Stimulated activated CD4-positive, alpha-beta T cell treated with anti-CD3 and anti-CD28 coated beads, Interleukin-1b, Interleukin-23, amount 100 ng/mL, for 4 hours (primary cell): ENCODE measurements at regions not wholly inside any gene's neighbourhood (a gene's known extent, or its start where the extent isn't known, plus 50 kb on each side); places are given as distances from the start of the nearest gene placed in this dataset.
"Not testable (repeated sequence)": the region's sequence is repeated elsewhere in the genome, so short reads cannot be mapped to it uniquely, and the experiment has no call there.

Experiments used
- DNase-seq, 2 donors: peaks; one replicate each; pipeline ENCODE4 v3.0.0-alpha.2; 2020; ENCODE audit warnings: low read depth in 2 of 2

DNA sequence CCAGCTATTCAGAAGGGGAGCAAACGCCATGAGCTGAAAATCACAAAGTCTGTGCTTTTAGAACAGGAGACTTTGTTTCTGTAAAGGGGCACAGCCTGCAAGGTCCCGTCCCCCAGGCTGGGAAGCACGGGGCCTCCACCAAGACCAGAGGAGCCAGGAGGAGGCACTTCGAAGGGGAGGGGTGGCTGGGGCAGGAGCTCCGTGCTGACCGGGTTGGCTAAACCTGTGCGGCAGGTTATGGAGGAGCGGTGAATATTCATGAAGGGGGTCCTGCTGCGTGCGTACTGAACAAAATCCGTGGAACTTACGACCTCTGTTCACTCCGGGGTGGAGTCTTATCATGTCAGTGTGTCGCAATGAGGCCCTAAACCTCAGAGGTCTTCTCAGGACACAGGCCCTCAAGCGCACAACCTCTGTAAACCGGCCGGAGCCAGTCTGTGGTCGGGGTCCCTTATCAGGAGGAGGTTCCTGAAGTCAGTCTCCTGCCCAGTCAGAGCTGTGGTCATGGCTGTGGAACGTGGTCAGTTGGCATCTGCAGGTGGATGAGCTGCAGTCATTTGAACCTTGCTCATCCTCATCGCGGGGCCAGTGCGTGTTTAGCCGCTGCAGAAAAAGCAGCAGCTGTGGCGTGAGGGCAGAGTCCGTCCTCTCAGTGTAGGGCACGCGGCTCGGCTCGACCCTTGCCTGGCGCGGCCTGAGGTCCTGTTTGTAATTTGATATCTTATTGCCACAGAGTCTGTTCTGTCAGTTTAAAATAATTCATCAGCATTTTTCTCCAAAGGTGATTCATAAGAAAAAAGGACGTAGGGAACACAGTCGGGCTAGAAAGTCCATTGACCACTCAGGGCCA is 5507.7 kb upstream of the TPTE start:
- not testable (repeated sequence) for DNase-seq

DNA sequence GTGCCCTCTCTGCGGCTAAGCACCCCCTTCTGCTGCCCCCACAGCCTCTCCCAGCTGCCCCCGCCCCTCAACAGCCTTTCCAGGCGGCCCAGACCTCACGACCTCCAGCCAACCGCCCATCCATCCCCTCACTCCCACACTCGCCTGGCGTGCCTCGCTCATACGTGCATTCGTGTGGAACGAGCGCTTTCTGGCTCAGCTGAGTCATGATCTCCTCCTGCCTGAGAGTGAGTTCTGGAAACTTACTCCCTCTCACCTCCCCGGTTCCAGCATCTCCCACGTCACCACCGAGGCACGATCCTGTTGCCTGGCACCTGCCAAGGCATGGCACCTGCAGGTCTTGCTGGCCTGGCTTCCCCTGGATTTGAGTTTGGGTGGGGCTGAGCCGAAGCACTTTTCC is 5506.2 kb upstream of the TPTE start:
- DNase-seq = not testable (repeated sequence)

DNA sequence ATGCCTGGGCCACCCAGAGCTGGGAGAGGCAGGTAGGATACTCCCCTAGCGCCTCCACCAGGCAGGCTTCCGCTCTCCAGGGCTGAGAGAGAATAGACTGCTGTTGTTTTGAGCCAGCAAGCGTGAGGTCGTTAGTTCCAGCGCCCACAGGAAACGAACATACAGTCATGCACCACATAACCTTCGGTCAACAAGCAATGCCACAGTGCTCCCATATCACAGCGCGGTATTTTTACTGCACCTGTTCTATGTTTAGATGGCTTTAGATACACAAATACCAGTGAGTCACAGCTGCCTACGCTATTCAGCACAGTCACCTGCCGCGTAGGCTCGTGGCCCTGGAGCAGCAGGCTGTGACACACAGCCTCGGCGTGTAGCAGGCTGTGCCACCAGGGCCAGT is 5502.3 kb upstream of the TPTE start:
- not testable (repeated sequence) for DNase-seq

DNA sequence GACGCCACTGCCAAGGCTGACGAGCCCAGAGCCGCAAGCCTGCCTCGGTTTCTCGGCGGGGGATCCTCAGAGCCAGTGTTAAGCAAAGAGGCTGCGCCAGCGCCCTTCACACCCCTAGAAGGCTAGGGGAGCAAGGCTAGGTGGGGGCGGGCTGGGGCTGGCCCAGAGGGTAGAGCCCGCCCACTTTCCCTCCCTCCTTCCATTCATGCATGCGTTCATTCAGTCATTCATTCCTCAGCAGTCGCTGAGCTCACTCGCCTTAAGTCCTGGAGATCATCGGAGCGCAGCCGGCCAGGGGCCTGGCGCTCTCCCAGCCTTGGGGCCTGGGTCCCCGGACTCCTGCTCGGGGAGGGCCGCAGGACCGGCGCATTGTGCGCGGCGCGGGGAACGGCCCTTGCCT is 5499.6 kb upstream of the TPTE start:
- DNase-seq = not testable (repeated sequence)

DNA sequence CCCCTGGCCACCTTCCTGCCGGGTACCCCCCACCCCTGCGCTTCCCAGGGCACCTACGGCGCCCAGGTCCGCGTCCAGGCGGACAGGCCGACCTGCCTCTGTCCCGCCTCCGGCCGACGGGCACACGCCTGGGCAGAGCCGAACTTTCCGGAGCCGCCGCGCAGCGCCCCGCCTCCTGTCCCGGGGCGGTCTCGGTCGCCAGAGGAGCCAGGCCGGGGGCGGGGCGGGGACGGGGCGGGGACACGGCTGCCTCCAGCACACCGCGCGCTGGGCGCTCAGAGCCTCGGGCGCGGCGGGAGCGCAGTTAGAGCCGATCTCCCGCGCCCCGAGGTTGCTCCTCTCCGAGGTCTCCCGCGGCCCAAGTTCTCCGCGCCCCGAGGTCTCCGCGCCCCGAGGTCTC is 5499.1 kb upstream of the TPTE start:
- DNase-seq = not testable (repeated sequence)

DNA sequence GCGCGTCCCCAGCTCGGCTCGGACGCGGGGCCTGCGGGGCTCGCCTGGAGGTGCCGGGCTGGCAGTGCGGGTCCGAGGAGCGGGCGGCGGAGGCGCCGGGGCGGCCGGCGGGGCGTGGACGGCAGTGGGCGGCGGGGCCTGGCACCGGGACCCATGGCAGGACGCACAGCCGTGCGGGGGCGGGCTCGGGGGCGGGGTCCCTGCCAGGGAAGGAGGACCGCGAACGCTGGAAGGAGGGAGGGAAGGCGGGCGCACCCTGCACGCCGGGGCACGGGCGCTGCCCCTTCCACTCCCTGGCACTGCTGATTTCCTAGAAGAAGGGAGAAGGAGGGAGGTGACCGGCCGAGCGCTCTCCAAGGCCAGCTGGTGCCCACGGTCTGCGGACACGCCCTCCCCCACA is 5498.6 kb upstream of the TPTE start:
- not testable (repeated sequence) for DNase-seq

DNA sequence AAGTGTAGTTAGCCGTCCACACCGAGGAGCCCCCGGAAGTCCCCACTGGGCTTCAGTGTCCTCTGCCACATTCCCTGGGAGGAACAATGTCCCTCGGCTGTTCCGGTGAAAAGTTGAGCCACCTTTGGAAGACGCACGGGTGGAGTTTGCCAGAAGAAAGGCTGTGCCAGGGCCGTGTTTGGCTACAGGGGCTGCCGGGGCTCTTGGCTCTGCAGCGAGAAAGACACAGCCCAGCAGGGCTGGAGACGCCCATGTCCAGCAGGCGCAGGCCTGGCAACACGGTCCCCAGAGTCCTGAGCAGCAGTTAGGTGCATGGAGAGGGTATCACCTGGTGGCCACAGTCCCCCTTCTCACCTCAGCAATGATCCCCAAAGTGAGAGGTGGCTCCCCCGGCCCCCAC is 5486.2 kb upstream of the TPTE start:
- not testable (repeated sequence) for DNase-seq

DNA sequence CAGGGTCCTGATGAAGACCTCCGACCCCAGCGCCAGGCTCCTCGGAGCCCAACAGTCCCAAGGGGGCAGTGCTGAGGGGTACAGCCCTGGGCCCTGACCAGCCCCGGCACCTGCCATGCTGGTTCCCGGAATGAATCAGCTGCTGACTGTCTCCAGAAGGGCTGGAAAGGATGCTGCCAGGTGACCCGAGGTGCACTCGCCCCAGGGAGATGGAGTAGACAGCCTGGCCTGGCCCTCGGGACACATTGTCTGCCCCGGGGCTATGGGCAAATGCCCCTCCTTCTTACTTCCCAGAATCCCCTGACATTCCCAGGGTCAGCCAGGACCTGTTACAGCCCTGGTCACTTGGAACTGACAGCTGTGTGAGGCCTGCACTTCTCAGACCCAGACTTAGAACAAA is 5485.8 kb upstream of the TPTE start:
- not testable (repeated sequence) for DNase-seq

DNA sequence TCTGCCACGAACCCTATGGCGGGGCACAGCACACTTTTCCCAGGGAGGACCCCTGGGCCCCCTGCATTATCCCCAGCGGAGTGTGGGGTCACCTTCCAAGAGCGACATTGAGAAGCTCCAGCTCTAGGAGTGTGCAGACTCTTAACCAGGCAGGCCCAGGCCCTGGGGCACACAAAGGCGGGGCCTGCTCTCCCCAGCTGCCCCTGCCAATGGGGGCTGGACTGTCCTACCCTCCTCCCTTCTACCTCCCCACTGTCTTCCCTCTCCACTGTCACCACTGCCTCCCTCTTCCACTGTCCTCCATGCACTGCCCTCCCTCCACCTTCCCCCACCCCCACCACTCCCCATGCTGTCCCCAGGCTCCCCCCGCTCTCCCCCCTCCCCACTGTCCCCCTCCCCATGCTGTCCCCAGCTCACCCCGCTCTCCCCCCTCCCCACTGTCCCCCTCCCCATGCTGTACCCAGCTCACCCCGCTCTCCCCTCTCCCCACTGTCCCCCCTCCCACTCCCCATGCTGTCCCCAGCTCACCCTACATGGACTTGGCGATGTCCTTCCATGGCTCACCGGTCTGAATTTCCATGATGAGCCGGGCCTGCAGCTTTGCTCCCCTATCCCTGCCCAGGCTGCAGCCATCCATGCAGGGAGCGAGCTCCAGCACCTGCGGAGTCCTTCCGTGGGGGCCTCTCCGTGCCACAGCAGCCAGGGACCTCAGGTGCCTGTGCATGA is 5483.6 kb upstream of the TPTE start:
- not testable (repeated sequence) for DNase-seq

DNA sequence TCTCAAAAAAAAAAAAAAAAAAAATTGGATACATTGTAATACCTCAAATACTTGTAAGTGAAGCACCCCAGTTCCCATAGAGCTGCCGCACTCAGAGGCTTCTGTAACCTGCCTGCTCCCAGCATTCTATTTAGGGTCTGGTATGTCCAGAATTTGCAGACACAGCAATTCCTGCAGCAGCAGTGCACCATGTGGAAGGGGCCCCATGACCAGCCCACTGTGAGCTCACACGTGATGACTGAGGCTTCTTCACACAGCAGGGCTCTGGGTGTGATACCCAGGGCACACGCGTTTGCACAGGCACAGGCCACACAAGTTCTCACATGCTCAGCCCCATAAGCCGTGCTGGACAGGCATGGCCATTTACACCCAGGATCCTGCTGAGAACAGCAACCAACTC is 5481.5 kb upstream of the TPTE start:
- DNase-seq = not testable (repeated sequence)

DNA sequence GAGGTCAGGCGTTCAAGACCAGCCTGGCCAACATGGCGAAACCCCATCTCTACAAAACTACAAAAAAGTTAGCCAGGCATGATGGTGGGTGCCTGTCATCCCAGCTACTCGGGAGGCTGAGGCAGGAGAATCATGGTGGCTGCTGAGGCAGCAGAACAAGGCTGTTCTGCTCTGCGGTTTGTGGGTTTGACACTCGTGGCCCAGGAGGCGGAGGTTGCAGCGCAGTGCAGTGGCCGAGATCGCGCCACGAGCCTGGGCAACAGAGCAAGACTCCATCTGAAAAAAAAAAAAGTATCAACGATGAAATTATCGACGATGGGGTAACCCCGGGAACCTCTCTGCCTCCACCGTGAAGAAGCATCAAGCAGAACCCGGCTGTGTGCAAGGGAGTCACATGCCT is 5478.8 kb upstream of the TPTE start:
- not testable (repeated sequence) for DNase-seq

DNA sequence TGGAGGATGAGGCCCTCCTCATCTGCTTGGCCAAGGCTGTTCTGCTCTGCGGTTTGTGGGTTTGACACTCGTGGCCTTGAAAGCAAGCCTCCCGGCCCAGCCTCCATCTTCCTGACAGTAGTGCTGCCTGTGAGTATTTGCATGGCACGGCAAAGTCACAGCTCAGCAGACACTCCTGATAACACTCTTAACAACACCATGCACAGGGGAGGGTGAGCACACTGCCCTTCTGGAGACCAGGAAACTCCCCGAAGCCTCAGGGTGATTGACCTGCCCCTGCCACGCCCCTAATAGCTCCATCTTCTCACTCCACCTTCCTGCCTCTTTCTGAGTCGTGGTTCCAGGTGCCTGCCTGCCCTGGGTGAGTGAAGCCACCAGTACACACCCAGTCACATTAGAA is 5476.6 kb upstream of the TPTE start:
- not testable (repeated sequence) for DNase-seq

DNA sequence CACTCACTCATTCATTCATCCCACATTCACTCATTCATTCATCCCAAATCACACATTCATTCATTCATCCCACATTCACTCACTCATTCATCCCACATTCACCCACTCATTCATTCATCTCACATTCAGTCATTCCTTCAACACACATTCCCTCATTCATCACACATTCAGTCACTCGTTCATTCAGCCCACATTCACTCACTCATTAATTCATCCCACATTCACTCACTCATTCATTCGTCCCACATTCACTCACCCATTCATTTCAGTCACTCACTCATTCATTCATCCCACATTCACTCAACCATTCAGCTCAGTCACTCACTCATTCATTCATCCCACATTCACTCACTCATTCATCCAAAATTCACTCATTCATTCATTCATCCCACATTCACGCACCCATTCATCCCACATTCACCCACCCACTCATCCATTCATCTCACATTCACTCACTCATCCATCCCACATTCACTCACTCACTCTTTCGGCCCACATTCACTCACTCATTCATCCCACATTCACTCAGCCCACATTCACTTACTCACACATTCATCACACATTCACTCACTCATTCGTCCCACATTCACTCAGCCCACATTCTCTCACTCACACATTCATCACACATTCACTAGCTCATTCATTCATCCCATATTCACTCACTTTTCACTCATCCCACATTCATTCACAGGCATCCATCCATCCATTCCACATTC is 5469.9 kb upstream of the TPTE start:
- DNase-seq = not testable (repeated sequence)

DNA sequence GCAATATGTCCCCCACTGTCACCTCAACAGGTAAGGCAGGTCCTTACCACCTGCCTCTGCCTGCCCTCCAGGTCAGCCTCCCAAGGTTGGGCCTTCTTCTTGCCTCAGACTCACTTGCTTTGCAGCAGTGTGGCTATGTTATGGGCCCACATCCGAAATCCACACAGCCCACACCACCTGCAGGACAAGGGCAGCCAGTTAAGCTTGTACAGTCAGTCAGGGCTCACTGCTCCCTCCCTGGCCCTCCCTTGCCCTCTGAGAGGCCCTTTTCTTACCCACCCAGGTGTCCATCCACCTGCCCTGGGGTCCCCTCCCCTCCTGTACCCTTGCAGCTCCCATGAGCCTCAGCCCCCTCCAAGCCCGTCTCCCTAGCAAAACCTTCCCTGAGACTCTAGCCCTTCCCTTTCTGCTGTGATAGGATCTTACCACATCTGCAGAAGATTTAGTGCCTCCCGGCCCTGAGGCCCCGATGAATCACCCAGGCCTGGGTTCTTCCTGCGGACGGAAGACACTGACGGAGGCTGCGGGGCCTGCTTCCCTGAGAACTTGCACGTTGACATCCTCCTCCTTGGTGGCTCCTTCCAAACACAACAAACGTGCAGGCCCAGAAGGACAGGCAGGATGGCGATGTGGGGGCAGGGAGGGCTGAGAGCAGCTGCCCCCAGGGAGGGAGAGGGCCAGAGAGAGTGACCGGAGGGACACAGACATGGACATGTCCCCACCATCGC is 5466.2 kb upstream of the TPTE start:
- not testable (repeated sequence) for DNase-seq

DNA sequence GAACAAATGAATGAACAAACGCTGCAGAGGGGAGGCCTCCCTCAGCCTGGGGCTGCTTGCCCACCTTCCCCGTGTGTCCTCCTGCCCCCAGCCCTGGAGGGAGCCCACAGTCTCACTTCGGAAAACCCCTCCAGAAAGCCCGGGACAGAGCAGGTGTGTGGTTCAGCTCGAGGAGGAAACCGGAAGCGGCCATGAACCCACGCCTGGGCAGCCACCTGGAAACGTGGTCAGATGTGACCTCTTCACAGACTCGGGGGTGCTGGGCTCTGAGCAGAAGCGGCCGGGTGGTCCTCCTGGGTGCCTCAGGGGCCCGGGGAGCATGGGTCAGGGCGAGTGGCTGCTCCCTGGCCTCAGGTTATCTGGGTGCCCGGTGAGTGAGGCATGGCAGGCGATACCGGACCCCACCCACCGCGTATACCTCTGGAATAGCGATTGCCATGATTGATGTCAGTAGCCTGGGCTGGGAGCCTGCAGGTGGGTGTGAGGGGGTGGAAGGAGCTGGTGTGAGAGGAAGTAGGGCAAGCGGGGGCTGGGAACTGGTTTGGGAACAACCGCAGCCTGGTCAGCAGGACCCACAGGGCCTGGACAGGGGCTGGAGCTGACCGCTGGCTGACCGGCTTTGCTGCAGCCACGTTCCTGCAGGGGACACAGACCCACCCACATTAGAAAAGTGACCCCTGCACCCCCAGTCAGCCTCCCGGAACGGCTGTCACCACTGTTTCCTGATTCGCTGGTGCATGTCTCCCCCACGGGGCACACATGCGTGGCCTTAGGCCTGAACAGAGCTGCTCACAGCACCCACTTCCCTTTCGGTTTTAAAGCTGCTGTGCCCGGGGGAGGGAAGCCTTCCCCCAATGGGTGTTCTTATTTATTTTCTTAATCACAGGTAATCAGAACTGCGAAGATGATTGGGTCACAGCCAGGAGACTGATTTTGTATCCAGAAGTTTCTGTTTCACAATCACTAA is 5465.1 kb upstream of the TPTE start:
- not testable (repeated sequence) for DNase-seq

DNA sequence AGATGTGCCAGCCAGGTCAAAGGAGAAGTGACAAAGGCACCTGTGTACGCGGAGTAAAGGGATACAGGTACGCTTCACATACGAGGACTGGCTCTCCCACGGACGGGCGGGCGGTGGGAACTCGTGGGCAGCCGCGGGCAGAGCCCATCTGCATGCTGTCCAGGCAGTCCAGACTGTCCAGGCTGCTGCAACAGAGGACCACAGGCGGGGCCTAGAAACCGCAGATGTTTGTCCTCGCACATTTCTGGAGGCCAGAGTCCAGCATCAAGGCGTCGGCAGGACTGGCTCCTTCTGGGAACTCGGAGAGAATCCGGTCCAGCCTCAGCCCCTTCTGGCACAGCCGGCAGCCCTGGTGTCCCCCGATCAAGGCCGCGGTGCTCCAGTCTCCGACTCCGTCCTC is 5464.3 kb upstream of the TPTE start:
- not testable (repeated sequence) for DNase-seq

DNA sequence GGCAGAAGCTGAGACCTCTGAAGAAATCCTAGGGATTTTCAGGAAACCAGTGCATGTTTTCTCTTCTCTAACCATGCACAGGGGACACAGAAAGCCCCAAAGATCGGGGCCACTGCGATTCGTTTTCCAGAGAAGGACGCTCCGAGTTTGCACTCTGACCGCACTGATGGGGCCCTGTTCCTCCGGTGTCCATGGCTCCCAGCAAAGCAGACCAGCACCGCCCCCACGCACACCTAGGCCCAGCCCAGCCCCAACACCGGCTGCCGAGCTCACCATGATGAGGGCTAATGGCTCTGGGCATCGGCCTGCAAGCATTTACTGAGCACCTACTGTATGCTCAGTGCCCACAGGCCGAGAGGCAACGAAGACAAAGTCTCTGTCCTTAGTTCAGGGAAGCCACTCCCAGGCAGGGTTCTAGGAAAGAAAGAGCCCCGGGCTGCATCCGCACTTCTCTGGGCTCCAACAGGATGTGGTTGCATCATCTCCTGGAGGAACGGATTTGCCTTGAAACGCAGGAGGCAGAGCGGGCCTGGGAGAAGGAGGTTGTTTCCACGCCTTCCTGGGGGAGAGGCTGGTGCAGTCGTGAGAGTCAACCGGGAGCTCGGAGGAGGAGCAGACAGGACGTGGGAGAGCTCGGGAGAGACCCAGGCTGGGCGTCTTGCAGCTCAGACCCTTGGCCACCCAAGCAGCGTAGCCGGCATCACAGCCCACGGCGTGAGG is 5460.9 kb upstream of the TPTE start:
- not testable (repeated sequence) for DNase-seq

DNA sequence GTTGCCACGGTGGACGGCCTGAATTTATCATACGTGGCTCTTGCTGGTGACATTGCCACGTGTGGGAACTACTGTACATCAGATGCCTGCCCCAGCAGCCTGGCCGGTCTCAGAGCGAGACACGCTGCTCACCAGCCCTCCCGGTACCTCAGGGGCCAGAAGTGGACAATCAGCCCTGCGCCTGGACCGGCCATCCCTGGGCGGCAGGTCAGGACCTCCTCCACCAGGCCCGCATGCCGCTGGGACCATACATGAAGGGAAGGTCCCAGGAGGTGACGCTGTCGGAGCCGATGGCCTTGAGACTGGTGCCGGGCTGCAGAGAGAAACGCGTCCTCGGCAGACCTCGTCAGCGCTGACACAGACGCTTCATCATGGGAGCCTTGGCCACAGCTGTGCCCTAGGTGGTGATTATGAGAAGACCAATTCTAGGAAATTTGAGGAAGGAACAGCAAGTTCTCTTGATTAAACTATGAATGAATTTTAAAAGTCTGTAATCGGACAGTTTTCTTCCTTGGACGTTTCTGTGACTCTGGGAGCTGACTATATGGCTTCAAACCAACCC is 5456.7 kb upstream of the TPTE start:
- not testable (repeated sequence) for DNase-seq
